GM12892 (cell line): ENCODE measurements at regions not wholly inside any gene's neighbourhood (a gene's known extent, or its start where the extent isn't known, plus 50 kb on each side); places are given as distances from the start of the nearest gene placed in this dataset.

Experiments
- DNase-seq: peaks from one replicate; pipeline ENCODE4 v3.0.0; 2011; ENCODE audit not compliant: insufficient read length
- FAIRE-seq: peaks from 2 replicates; lab custom pipeline; 2011; peaks lifted over from hg19 to GRCh38; lab: Jason Lieb, UNC
- POLR2A ChIP-seq: IDR thresholded peaks from 2 replicates; pipeline ENCODE4 v1.6.1; 2011; ENCODE audit warnings: low read depth, low read length, control low read depth
- POLR2AphosphoS5 ChIP-seq: IDR thresholded peaks from 2 replicates; pipeline ENCODE4 v1.6.1; 2011; ENCODE audit warnings: low read depth, low read length, control low read depth
- TAF1 ChIP-seq: IDR thresholded peaks from 2 replicates; pipeline ENCODE4 v1.6.1; 2011; ENCODE audit warnings: low read depth, mild to moderate bottlenecking, control low read depth, low read length, borderline replicate concordance

DNA sequence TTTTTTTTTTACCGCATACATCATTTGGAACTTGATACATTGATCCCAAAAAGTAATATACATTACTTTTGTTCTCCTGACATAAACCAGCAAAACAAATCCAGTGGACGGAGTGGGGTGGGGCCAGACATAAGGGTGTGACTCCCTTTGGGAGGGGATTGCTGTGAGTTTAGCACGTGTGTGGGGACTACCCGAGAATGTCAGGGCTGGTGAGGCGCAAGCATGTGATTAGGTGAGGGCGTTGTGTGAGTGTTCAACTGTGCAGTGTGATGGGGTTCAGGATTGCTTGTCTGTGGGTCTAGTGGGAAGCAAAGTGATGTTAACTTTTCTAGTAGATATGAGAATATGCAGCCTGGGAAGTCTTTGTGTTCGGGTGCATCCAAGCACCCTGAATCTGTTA, 468.0 kb downstream of the TSHZ3 start:
- DNase-seq (no peak), FAIRE-seq (no peak)
- no peak for TF ChIP-seq POLR2AphosphoS5
- no peak for TF ChIP-seq TAF1
- TF ChIP-seq POLR2A = no peak

DNA sequence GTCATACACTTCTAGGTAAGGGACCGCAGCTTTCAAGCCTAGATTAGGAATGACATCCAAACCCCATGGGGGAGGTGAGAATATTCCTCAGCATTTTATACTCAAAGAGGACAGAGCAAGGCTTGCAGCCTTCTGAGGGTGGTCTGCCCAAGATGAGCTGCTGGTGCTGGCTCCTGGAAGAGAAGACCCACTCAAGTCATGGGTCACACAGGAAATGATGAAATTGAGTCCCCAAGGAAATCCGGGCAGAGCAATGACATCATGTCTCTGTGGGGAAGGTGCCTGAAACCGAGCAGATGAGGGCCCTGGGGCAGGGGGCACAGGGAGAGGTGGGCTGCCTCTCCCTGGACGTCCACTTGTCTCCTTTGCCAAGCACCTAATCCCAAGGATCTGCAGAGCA, 468.7 kb downstream of the TSHZ3 start:
- no peak for TF ChIP-seq POLR2A
- no peak for FAIRE-seq
- DNase-seq = no peak

DNA sequence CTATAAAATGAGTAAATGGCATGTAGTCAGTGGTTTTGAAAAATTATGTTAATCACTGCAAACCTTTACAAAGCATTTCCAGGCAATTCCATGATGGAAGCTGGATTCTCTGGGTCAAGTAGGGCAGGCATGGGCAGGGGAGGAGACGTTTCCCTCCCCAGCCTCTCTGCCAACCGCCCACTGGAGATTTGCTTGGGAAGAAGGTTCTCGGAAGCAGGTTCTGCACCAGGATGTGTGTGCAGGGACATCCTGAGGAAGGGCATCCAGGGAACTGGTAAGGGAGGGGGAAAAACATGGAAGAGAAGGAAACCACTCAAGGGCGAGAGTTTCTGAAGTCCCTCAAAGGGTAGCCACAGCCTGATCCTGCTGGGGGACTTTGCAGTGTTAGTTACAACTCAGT, 469.1 kb downstream of the TSHZ3 start:
- no peak for DNase-seq
- FAIRE-seq = no peak
- TF ChIP-seq POLR2AphosphoS5 (no peak), TAF1 (no peak), POLR2A (no peak)

DNA sequence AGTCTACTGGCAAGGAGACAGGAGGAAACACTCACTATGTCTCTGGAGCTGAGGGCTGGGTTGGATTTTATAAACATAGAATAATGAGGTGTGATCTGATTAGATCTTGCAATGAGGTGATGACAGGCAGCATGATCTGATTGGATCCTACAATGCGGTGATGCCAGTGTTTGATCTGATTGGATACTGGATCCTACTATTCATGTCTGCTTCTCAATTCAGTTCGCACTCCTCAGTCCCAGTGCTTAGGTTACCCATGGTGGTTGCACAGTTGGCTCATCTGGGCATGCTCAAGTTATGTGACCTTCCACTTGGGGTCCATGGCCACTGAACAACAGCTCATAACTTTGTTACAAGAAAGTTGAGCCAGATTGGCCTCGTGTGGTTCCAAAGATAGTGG, 469.5 kb downstream of the TSHZ3 start:
- FAIRE-seq (no peak), DNase-seq (no peak)
- TF ChIP-seq TAF1 (no peak), POLR2AphosphoS5 (no peak), POLR2A (no peak)

DNA sequence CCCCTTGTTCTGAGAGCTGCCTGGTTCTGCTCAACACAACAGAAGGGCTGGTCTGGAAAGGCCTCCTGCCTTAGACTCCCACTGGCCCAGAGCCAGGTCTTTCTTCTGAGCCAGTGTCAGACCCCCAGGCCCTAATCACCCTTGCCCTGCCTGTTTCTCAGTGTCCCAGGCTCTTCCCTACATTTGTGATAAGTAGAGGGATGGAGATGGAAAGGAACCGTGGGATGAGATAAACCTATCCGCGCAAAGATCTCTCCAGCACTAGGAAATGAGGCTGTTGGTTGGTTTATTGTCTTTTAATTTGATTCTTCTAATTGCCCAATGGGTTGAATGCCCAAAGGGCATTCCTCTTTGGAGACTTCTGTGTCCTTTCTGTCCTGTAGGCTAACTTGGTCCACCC, 470.0 kb downstream of the TSHZ3 start:
- DNase-seq (no peak), FAIRE-seq (no peak)
- TF ChIP-seq POLR2AphosphoS5 (no peak), POLR2A (no peak), TAF1 (no peak)

DNA sequence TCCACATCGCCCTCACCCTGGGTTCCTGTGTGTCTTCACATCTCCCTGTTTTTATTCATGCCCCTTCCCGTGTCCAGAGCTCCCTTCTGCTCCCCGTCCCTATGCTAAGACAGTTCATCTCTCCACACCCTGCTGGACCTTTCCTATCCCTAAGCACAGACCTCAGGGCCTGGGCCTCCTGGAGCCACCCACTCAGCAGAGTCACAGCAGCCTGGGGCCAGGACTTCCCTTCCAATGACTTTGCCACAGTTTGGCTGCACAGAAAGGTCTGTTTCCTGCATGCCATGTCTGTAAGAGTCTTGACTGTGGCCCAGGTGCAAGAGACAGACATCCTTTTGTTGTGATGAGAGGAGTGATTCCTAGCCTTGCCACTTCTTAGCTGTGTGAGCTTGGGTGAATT, 470.7 kb downstream of the TSHZ3 start:
- FAIRE-seq (no peak), DNase-seq (no peak)
- TF ChIP-seq POLR2AphosphoS5 (no peak), TAF1 (no peak), POLR2A (no peak)

DNA sequence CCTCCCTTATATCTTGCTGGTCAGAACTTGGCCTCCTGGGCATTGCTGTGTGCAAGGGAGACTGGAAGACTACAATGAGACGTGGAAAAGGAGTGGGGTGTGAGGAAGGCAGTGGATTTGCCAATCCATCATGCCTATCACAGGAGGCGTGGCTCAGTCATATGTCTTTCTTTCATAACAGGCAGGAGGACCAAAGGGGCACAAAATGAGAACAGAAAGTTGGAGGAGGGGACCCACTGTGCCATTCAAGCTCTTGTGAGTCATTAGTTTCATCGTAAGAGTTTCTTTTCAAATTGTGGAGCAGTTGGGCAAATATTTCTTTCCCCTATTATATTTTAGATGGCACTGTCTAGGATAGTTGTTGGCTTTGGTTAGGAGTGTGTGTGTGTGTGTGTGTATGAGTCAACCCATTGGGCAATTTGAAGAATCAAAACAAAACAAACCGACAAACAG, 471.5 kb downstream of the TSHZ3 start:
- FAIRE-seq (no peak), DNase-seq (no peak)
- no peak for TF ChIP-seq POLR2A
- no peak for TF ChIP-seq TAF1
- TF ChIP-seq POLR2AphosphoS5 = no peak

DNA sequence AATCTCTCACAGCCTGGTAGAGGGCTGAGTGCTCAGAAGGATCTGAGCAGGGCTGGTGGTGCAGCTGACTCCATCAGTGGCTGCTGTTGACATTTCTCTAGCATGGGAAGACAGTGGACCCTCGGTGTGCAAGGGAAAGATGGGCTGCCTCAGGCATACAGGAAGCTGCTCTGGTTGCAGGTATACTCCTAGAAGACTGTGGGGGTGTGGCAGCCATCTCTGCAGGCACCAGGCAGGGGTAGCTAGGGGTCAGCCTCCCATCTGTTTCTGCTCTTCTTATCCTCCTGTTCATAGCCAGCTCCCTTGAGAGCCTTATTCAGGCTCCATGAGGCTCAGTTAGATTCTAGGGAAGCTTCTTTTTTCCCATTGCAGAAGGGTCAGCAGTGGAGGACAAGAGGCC, 475.5 kb downstream of the TSHZ3 start:
- DNase-seq (no peak), FAIRE-seq (no peak)
- no peak for TF ChIP-seq POLR2A
- no peak for TF ChIP-seq TAF1
- TF ChIP-seq POLR2AphosphoS5 = no peak

DNA sequence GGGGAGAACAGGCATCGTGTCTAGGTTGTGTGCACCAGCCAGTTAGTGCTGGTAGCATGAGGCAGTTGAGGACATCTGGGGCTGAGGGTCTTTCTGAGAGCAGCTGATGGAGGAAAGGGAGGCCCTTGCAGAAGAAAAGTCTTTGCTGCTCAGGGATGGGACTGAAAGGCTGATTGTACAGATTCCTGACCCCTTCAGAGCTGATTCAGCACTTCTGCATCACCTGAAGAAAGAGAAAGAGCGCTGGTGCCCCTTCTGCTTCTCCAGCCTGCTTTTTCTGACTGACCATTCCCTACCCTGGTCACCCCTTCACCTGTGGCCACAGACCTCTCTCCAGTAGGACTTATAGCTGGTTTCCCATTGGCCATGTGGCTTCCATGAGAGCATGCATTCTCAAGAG, 476.2 kb downstream of the TSHZ3 start:
- FAIRE-seq (no peak), DNase-seq (no peak)
- no peak for TF ChIP-seq POLR2AphosphoS5
- TF ChIP-seq POLR2A = no peak
- no peak for TF ChIP-seq TAF1

DNA sequence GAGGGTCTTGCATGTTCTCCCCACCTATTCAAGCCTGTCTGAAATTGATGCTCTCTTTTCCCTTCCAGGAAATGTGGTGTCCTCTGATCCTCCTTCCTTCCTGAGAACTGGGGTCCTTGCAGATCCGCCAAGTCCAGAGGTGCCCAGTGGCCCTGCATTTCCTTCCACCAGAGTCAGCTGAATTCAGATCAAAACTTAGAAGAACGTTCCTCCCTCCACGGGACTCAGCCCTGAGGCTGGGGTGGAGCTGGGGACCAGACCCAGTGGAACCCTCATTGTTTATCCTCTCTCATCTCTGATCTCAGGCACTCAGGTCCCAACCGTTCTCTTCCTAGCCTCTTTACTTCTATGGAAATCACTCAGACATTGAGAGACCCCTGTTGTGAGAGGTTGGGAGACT, 477.3 kb downstream of the TSHZ3 start:
- FAIRE-seq (no peak), DNase-seq (no peak)
- TF ChIP-seq POLR2AphosphoS5 = no peak
- no peak for TF ChIP-seq POLR2A
- TF ChIP-seq TAF1 = no peak

DNA sequence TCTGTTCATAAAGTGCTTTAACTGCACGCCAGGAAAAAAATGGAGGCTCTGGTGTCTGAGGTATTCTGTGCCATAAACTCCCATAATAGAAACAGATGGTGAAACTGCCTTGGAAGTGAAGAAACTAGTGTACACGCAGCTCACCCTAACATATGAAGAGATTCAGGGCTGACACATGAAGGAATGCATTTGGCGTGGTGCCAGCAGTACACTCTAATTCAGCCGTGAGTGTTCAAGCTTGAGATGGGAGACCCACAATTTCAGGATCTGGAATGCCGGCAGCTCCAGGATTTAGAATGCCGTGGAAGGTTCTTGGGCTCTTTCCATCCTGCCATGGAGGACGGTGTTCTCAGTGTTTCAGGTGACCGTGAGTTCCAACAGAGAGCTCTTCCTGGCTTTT, 478.4 kb downstream of the TSHZ3 start:
- no peak for DNase-seq
- TF ChIP-seq POLR2AphosphoS5 (no peak), TAF1 (no peak), POLR2A (no peak)
- FAIRE-seq = no peak

DNA sequence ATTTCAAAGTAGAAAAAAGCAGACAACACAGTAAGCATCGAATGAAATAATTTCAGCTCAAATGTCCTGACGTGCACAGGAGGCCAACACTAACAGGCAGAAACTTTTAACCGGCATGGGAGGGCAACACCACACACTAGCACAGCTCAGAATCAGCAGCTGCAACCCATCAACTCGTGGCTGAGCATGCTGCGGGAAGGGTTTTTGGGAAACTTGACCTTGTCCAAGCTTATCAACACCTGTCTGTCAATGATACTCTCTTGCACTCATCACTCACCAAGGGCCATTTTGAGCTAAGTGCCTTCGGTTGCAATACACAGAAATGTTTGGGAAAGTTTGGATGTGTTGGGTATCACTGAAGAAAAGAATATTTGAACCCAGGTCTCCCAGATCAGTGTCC, 483.7 kb downstream of the TSHZ3 start:
- TF ChIP-seq POLR2AphosphoS5 = no peak
- TF ChIP-seq POLR2A = no peak
- no peak for TF ChIP-seq TAF1
- FAIRE-seq = no peak

DNA sequence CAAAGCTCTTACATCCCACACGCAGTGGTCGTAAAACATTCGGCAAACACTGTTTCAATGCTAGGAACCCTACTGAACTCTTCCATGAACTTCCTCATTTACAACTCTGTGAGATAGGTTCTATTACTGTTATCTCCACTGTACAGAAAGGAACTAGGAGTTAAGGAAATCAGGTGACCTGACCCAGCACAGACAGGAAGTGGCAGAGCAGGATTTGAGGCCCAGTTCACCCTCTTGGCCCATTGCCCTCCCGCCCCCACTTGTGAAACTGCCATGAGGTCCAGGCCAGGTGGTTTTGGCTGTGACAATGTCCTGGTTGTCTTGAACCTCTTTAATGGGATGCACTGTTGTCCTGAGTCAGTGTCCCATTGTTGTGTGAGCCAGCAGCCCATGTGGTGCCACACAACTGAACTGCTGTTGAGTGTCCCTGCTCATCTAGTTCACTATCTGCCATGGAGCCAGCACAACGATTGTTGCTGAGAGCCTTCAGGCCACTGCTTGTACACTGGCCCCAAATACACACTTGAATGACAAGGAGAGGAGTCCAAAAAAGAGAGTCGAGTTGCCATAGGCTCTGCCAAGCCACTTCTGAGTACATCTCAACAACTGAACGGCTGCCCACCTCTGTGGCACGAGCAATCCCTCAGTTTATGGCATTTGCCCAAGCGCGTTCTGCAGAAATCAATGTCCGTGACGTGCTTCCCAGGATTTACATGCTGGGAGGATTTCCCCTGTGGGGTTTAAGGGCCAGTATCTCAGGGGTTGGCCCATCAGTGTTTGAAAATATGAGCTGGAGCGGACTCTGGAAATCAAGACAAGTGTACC, 484.6 kb downstream of the TSHZ3 start:
- DNase-seq (no peak), FAIRE-seq (no peak)
- TF ChIP-seq POLR2A = no peak
- TF ChIP-seq POLR2AphosphoS5 = no peak
- TF ChIP-seq TAF1 = no peak

More for the DNA sequence above, 483.7 kb downstream of the TSHZ3 start:
- no peak for DNase-seq
